AG09319 (cell line): ENCODE measurements at regions not wholly inside any gene's neighbourhood (a gene's known extent, or its start where the extent isn't known, plus 50 kb on each side); places are given as distances from the start of the nearest gene placed in this dataset.

Source experiments
- DNase-seq: peaks from one replicate; pipeline ENCODE4 v3.0.0-alpha.2; 2010; ENCODE audit warnings: low read depth; ENCODE audit errors: extremely low read depth
- CTCF ChIP-seq: IDR thresholded peaks from 2 replicates; pipeline ENCODE4 v1.5.1; 2011; ENCODE audit warnings: low read depth, mild to moderate bottlenecking, inconsistent platforms, low read length, moderate library complexity

DNA sequence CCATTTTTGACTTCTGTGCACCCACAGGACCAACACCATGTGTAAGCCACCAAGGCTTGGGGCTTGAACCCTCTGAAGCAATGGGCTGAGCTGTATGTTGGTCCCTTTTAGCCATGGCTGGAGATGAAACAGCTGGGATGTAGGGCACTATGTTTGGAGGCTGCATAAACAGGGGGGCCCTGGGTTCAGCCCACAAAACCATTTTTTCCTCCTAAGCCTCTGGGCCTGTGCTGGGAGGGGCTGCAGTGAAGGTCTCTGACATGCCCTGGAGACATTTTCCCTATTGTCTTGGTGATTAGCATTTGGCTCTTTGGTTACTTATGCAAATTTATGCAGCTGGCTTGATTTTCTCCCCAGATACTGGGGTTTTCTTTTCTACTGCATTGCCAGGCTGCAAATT, 144.9 kb downstream of the ZNF326 start:
- DNase-seq, result no peak
- TF ChIP-seq CTCF, result no peak

GRCh38 chr1:90135286-90135685, 140.4 kb downstream of the ZNF326 start:
- no peak for TF ChIP-seq CTCF
- DNase-seq, result no peak

- no peak for TF ChIP-seq CTCF
- no peak for DNase-seq
These were observed 139.5 kb downstream of the ZNF326 start for GRCh38 chr1:90134175-90134955.

GRCh38 chr1:90133133-90133532, 138.2 kb downstream of the ZNF326 start:
- TF ChIP-seq CTCF, result peak; percentile 15
- DNase-seq, result no peak

GRCh38 chr1:90132306-90132705, 137.4 kb downstream of the ZNF326 start:
- no peak for TF ChIP-seq CTCF

GRCh38 chr1:90127288-90127953, 132.5 kb downstream of the ZNF326 start:
- no peak for TF ChIP-seq CTCF
- no peak for DNase-seq

More at GRCh38 chr1:90132306-90132705, 137.4 kb downstream of the ZNF326 start:
- DNase-seq, result no peak

- TF ChIP-seq CTCF, result no peak
- no peak for DNase-seq
These were observed 131.9 kb downstream of the ZNF326 start for GRCh38 chr1:90126834-90127233.
